IMR-90 (cell line): ENCODE measurements at regions not wholly inside any gene's neighbourhood (a gene's known extent, or its start where the extent isn't known, plus 50 kb on each side); places are given as distances from the start of the nearest gene placed in this dataset.

Experiments used
- ATAC-seq: fragments of 200-7000 bp; cut with Tn5 transposase; 2 replicates; pipeline ENCODE4 v1.9.1; 2020; ENCODE audit warnings: low read depth, mild to moderate bottlenecking, moderate library complexity
- BruUV-seq: library from RNA; stranded (reverse); fragments of 400-500 nt; replicated peaks from 2 replicates; lab custom pipeline; 2021; lab: Mats Ljungman, UMichigan
- CTCF ChIA-PET: fragments of 300-600 bp; formaldehyde crosslinking; extraction: SDS; loops from one replicate; lab custom pipeline; 2021; ENCODE audit warnings: antibody characterized with exemption; lab: Yijun Ruan, JAX
- POLR2A ChIA-PET: fragments of 300-600 bp; sonication (Branson Sonifier 250); formaldehyde crosslinking; loops from one replicate; lab custom pipeline; 2022; ENCODE audit warnings: antibody characterized with exemption; ENCODE audit not compliant: unreplicated experiment; lab: Charles Lee
- DNase-seq: peaks from one replicate; pipeline ENCODE4 v3.0.0; 2013
- H2AFZ ChIP-seq: replicated peaks from 2 replicates; pipeline ENCODE3; 2013; ENCODE audit warnings: low read length, mild to moderate bottlenecking; ENCODE audit not compliant: poor library complexity
- H2AK5ac ChIP-seq: 2 replicates; pipeline ENCODE4 v1.6.1; 2013; ENCODE audit warnings: low read depth, low read length, inconsistent platforms
- H2AK9ac ChIP-seq: replicated peaks from 2 replicates; pipeline ENCODE3; 2013; ENCODE audit warnings: mild to moderate bottlenecking, low read depth, low read length, moderate library complexity; ENCODE audit not compliant: poor library complexity
- H2BK120ac ChIP-seq: 2 replicates; pipeline ENCODE4 v1.6.1; 2013; ENCODE audit warnings: low read depth, low read length, inconsistent platforms
- H2BK15ac ChIP-seq: 3 replicates; pipeline ENCODE4 v1.6.1; 2013; ENCODE audit warnings: low read depth, low read length, inconsistent platforms
- H2BK20ac ChIP-seq: 2 replicates; pipeline ENCODE4 v1.6.1; 2013; ENCODE audit warnings: low read depth, mild to moderate bottlenecking, inconsistent platforms, low read length, moderate library complexity
- H2BK5ac ChIP-seq: 2 replicates; pipeline ENCODE4 v1.6.1; 2013; ENCODE audit warnings: mild to moderate bottlenecking, low read depth, low read length, inconsistent platforms; ENCODE audit not compliant: poor library complexity, severe bottlenecking
- H3K14ac ChIP-seq: replicated peaks from 2 replicates; pipeline ENCODE4 v1.6.1; 2013; ENCODE audit warnings: low read depth, low read length, inconsistent platforms
- H3K18ac ChIP-seq: 2 replicates; pipeline ENCODE4 v1.6.1; 2013; ENCODE audit warnings: low read depth, low read length, control low read depth
- H3K23ac ChIP-seq: 2 replicates; pipeline ENCODE4 v1.6.1; 2013; ENCODE audit warnings: low read depth, low read length, inconsistent platforms
- H3K27ac ChIP-seq: 2 replicates; pipeline ENCODE4 v1.5.1; 2013; ENCODE audit warnings: mild to moderate bottlenecking, control low read depth, low read length; ENCODE audit not compliant: insufficient read depth
- H3K27me3 ChIP-seq: 2 replicates; pipeline ENCODE4 v1.6.1; 2013; ENCODE audit warnings: low read length; ENCODE audit not compliant: control insufficient read depth, insufficient read depth
- H3K36me3 ChIP-seq: 2 replicates; pipeline ENCODE4 v1.6.1; 2013; ENCODE audit warnings: low read length, mixed read lengths; ENCODE audit not compliant: control insufficient read depth, insufficient read depth
- H3K4ac ChIP-seq: 2 replicates; pipeline ENCODE4 v1.6.1; 2013; ENCODE audit warnings: low read depth, low read length, inconsistent platforms
- H3K4me1 ChIP-seq: 2 replicates; pipeline ENCODE4 v1.6.1; 2013; ENCODE audit warnings: low read length, mixed read lengths; ENCODE audit not compliant: control insufficient read depth, insufficient read depth
- H3K4me2 ChIP-seq: 2 replicates; pipeline ENCODE4 v1.6.1; 2013; ENCODE audit warnings: low read depth, mild to moderate bottlenecking, control low read depth, low read length, moderate library complexity
- H3K4me3 ChIP-seq: 2 replicates; pipeline ENCODE4 v1.5.1; 2013; ENCODE audit warnings: low read depth, mild to moderate bottlenecking, control low read depth, low read length, moderate library complexity; ENCODE audit not compliant: insufficient read depth
- H3K56ac ChIP-seq: 2 replicates; pipeline ENCODE4 v1.6.1; 2013; ENCODE audit warnings: low read length, inconsistent platforms; ENCODE audit not compliant: insufficient read depth; ENCODE audit errors: extremely low read depth
- H3K79me1 ChIP-seq, 2 experiments: 2 replicates each; pipeline ENCODE4 v1.6.1; 2013; ENCODE audit warnings: low read length in 2 of 2, inconsistent platforms in 1 of 2, low read depth in 1 of 2
- H3K9ac ChIP-seq: 2 replicates; pipeline ENCODE4 v1.6.1; 2013; ENCODE audit warnings: low read depth, low read length, control low read depth
- H3K9me1 ChIP-seq: 2 replicates; pipeline ENCODE4 v1.6.1; 2013; ENCODE audit warnings: low read length, inconsistent platforms; ENCODE audit not compliant: insufficient read depth
- H3K9me3 ChIP-seq: 2 replicates; pipeline ENCODE4 v1.6.1; 2013; ENCODE audit warnings: low read length; ENCODE audit not compliant: control insufficient read depth, insufficient read depth
- H4K20me1 ChIP-seq: 2 replicates; pipeline ENCODE4 v1.6.1; 2013; ENCODE audit warnings: low read length, inconsistent platforms; ENCODE audit not compliant: insufficient read depth
- H4K5ac ChIP-seq: 2 replicates; pipeline ENCODE4 v1.6.1; 2013; ENCODE audit warnings: mild to moderate bottlenecking, low read depth, low read length, control low read depth
- H4K8ac ChIP-seq, 2 experiments: 2 replicates each; pipeline ENCODE4 v1.6.1; 2013; ENCODE audit warnings: low read depth in 2 of 2, low read length in 2 of 2, control low read depth in 1 of 2, inconsistent platforms in 1 of 2
- H4K91ac ChIP-seq: 2 replicates; pipeline ENCODE4 v1.6.1; 2013; ENCODE audit warnings: low read depth, low read length, inconsistent platforms; ENCODE audit not compliant: insufficient read depth
- POLR2A ChIP-seq: IDR thresholded peaks from 2 replicates; pipeline ENCODE4 v1.6.1; 2012; ENCODE audit warnings: mild to moderate bottlenecking, low read depth, low read length
- WGBS, 2 experiments: methylation state at CpG; one replicate each; pipeline versions ENCODE4 v1.1.5 to v1.1.7; 2013; ENCODE audit warnings: missing lambda C conversion rate in 2 of 2; ENCODE audit not compliant: insufficient read length in 1 of 2; ENCODE audit errors: extremely low coverage in 2 of 2; 5-methylcytosine and 5-hydroxymethylcytosine counted together
- dilution Hi-C: fragments of 300-500 bp; cut with HindIII; formaldehyde crosslinking; loops from one replicate; pipeline ENCODE4 v1.14.3; 2018; ENCODE audit warnings: low sequenced_read_pairs; ENCODE audit not compliant: unreplicated experiment
- in situ Hi-C: fragments of 300-500 bp; cut with MboI; formaldehyde crosslinking; loops from 3 replicates; pipeline ENCODE4 v1.14.3; 2019; ENCODE audit warnings: low sequenced_read_pairs, inconsistent platforms, mixed read lengths
- intact Hi-C: fragments of 100-400 bp; cut with micrococcal nuclease; formaldehyde crosslinking; loops from 2 replicates; pipeline ENCODE4 v1.10.0; 2022
- TF ChIP-seq, protein P1 (sequence below): fragments of 150-350 bp; IDR thresholded peaks from 2 replicates; pipeline ENCODE4 v1.6.1; 2016; ENCODE audit warnings: low read depth, mild to moderate bottlenecking, low read length, moderate library complexity, borderline replicate concordance

DNA sequence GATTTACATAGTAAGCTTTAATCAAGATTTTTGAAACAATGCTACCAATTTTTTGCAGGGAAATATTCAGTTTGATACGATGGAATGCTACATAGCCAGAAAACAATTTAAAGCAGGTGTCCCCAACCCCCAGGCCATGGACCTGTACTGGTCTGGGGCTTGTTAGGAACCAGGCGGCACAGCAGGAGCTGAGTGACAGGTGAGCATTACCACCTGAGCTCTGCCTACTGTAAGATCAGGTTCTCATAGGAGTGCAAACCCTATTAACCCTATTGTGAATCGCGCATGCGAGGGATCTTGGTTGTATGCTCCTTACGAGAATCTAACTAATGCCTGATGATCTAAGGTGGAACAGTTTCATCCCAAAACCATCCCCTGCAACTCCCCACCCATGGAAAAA, 322.6 kb upstream of the NECTIN3 start:
- Histone ChIP-seq H2BK120ac (no peak overlapping the region), H2AFZ (no peak overlapping the region), H3K27ac (no peak overlapping the region), H3K9ac (no peak overlapping the region), H2AK9ac (no peak overlapping the region), H3K4me1 (no peaks in the 10 kb centered on the region), H3K9me1 (no peaks in the 10 kb centered on the region), H3K23ac (no peak overlapping the region), H3K4me3 (no peak overlapping the region), H3K36me3 (no peaks in the 10 kb centered on the region), H3K27me3 (no peaks in the 10 kb centered on the region), H3K79me1 (no peaks in the 10 kb centered on the region), H3K4me2 (no peak overlapping the region), H4K20me1 (no peaks in the 10 kb centered on the region), H2AK5ac (no peak overlapping the region), H3K56ac (no peak overlapping the region), H2BK15ac (no peak overlapping the region), H3K9me3 (no peaks in the 10 kb centered on the region), H4K5ac (no peak overlapping the region), H4K91ac (no peak overlapping the region), H3K14ac (no peak overlapping the region), H3K18ac (no peak overlapping the region), H4K8ac (no peak overlapping the region), H3K4ac (no peak overlapping the region), H2BK5ac (no peak overlapping the region), H2BK20ac (no peak overlapping the region)
- ChIA-PET CTCF (no interaction called here), POLR2A (no interaction called here)
- DNase-seq (no peak), ATAC-seq (no peak)
- 100% methylated on average over 1 of the region's 6 CpGs; no CpG with 5 or more reads in 1 of the 2 experiments for WGBS, 2 experiments
- no TSS peak for BruUV-seq
- in situ Hi-C loops, result no loop called here
- dilution Hi-C loops, result no loop called here
- TF ChIP-seq POLR2A, result no peak
- TF ChIP-seq, protein P1, sequence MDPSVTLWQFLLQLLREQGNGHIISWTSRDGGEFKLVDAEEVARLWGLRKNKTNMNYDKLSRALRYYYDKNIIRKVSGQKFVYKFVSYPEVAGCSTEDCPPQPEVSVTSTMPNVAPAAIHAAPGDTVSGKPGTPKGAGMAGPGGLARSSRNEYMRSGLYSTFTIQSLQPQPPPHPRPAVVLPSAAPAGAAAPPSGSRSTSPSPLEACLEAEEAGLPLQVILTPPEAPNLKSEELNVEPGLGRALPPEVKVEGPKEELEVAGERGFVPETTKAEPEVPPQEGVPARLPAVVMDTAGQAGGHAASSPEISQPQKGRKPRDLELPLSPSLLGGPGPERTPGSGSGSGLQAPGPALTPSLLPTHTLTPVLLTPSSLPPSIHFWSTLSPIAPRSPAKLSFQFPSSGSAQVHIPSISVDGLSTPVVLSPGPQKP, result no peak
- intact Hi-C loops, result no loop called here
